Subcutaneous abdominal adipose tissue (tissue), 5 donors: ENCODE measurements at regions not wholly inside any gene's neighbourhood (a gene's known extent, or its start where the extent isn't known, plus 50 kb on each side); places are given as distances from the start of the nearest gene placed in this dataset.
"Not testable (repeated sequence)": the region's sequence is repeated elsewhere in the genome, so short reads cannot be mapped to it uniquely, and the experiment has no call there.

Source experiments
- H3K27ac ChIP-seq: one replicate; pipeline ENCODE4 v1.7.0; 2013; ENCODE audit warnings: low read depth, mild to moderate bottlenecking, inconsistent platforms, low read length, moderate library complexity
- H3K27me3 ChIP-seq, 5 donors: one replicate each; pipeline ENCODE4 v1.7.0; 2013; ENCODE audit warnings: low read length in 5 of 5, inconsistent platforms in 1 of 5; ENCODE audit not compliant: control insufficient read depth in 5 of 5, insufficient read depth in 4 of 5
- H3K36me3 ChIP-seq, 5 donors: one replicate each; pipeline ENCODE4 v1.7.0; 2013; ENCODE audit warnings: low read length in 5 of 5; ENCODE audit not compliant: control insufficient read depth in 5 of 5, insufficient read depth in 5 of 5
- H3K4me1 ChIP-seq, 5 donors: one replicate each; pipeline ENCODE4 v1.7.0; 2013; ENCODE audit warnings: low read length in 5 of 5, mild to moderate bottlenecking in 3 of 5, moderate library complexity in 1 of 5; ENCODE audit not compliant: control insufficient read depth in 5 of 5, insufficient read depth in 5 of 5
- H3K4me3 ChIP-seq, 5 donors: one replicate each; pipeline ENCODE4 v1.7.0; 2013; ENCODE audit warnings: low read length in 5 of 5, low read depth in 1 of 5
- H3K9ac ChIP-seq, 5 donors: one replicate each; pipeline ENCODE4 v1.7.0; 2013; ENCODE audit warnings: low read length in 5 of 5, mild to moderate bottlenecking in 4 of 5, moderate library complexity in 3 of 5
- H3K9me3 ChIP-seq, 5 donors: one replicate each; pipeline ENCODE4 v1.7.0; 2013; ENCODE audit warnings: low read length in 5 of 5; ENCODE audit not compliant: control insufficient read depth in 5 of 5
- donor health status: healthy.
- donor health status: healthy.
- donor health status: healthy.
- donor health status: healthy.
- donor health status: healthy.

GRCh38 chr5:38621840-38622437 lies 65.5 kb upstream of the LIFR start:
- H3K4me3 ChIP-seq: no peak overlapping the region
- no peaks in the 10 kb centered on the region for H3K27me3 ChIP-seq
- H3K9ac ChIP-seq: no peak overlapping the region
- H3K27ac ChIP-seq: no peak overlapping the region
- no peaks in the 10 kb centered on the region for H3K36me3 ChIP-seq
- no peaks in the 10 kb centered on the region for H3K4me1 ChIP-seq
- peaks cover 0 to 13% (median 6%) of the 10 kb centered on the region in 5 donors for H3K9me3 ChIP-seq

GRCh38 chr5:38622723-38623129 lies 66.3 kb upstream of the LIFR start:
- Histone ChIP-seq H3K9me3 (peaks cover 0 to 12% (median 6%) of the 10 kb centered on the region in 5 donors), H3K4me3 (no peak overlapping the region), H3K27ac (no peak overlapping the region), H3K4me1 (no peaks in the 10 kb centered on the region), H3K9ac (no peak overlapping the region), H3K36me3 (no peaks in the 10 kb centered on the region), H3K27me3 (no peaks in the 10 kb centered on the region)

GRCh38 chr5:38624541-38624940 lies 68.1 kb upstream of the LIFR start:
- H3K36me3 ChIP-seq, H3K9me3 ChIP-seq, H3K4me1 ChIP-seq, H3K4me3 ChIP-seq, H3K27me3 ChIP-seq, H3K27ac ChIP-seq, H3K9ac ChIP-seq: not testable (repeated sequence)

- H3K27me3 ChIP-seq, H3K27ac ChIP-seq, H3K4me3 ChIP-seq, H3K9ac ChIP-seq, H3K4me1 ChIP-seq, H3K36me3 ChIP-seq: not testable (repeated sequence)
- peaks cover 0 to 13% (median 0%) of the 10 kb centered on the region in 5 donors for H3K9me3 ChIP-seq
Measured at GRCh38 chr5:38631376-38631775, 74.9 kb upstream of the LIFR start.

GRCh38 chr5:38634568-38635369 lies 78.3 kb upstream of the LIFR start:
- Histone ChIP-seq H3K4me1 (no peaks in the 10 kb centered on the region), H3K27me3 (peaks cover 0 to 2% (median 0%) of the 10 kb centered on the region in 5 donors), H3K9me3 (peaks cover 0 to 13% (median 0%) of the 10 kb centered on the region in 5 donors), H3K4me3 (no peak overlapping the region), H3K36me3 (no peaks in the 10 kb centered on the region), H3K9ac (no peak overlapping the region), H3K27ac (no peak overlapping the region)

- H3K4me3 ChIP-seq: no peak overlapping the region
Measured at GRCh38 chr5:38636626-38637025, 80.2 kb upstream of the LIFR start.

GRCh38 chr5:38638656-38639055 lies 82.2 kb upstream of the LIFR start:
- no peak overlapping the region for H3K27ac ChIP-seq
- H3K9ac ChIP-seq: no peak overlapping the region
- H3K4me1 ChIP-seq: peaks cover 0 to 6% (median 0%) of the 10 kb centered on the region in 5 donors
- peaks cover 0 to 5% (median 0%) of the 10 kb centered on the region in 5 donors for H3K27me3 ChIP-seq
- no peaks in the 10 kb centered on the region for H3K9me3 ChIP-seq
- H3K36me3 ChIP-seq: no peaks in the 10 kb centered on the region
- H3K4me3 ChIP-seq: no peak overlapping the region

More at GRCh38 chr5:38636626-38637025, 80.2 kb upstream of the LIFR start:
- Histone ChIP-seq H3K4me1 (no peaks in the 10 kb centered on the region), H3K36me3 (no peaks in the 10 kb centered on the region), H3K27ac (no peak overlapping the region), H3K27me3 (peaks cover 0 to 2% (median 0%) of the 10 kb centered on the region in 5 donors), H3K9ac (no peak overlapping the region), H3K9me3 (peaks cover 0 to 13% (median 0%) of the 10 kb centered on the region in 5 donors)

- H3K4me1 ChIP-seq: peaks cover 0 to 6% (median 0%) of the 10 kb centered on the region in 5 donors
- peaks cover 0 to 3% (median 0%) of the 10 kb centered on the region in 5 donors for H3K27me3 ChIP-seq
- no peak overlapping the region for H3K4me3 ChIP-seq
- no peaks in the 10 kb centered on the region for H3K9me3 ChIP-seq
- no peak overlapping the region for H3K27ac ChIP-seq
- H3K9ac ChIP-seq: no peak overlapping the region
- no peaks in the 10 kb centered on the region for H3K36me3 ChIP-seq
Measured at GRCh38 chr5:38639377-38640358, 83.2 kb upstream of the LIFR start.

GRCh38 chr5:38641003-38641402 lies 84.6 kb upstream of the LIFR start:
- H3K4me3 ChIP-seq: no peak overlapping the region
- H3K9ac ChIP-seq: no peak overlapping the region
- no peaks in the 10 kb centered on the region for H3K36me3 ChIP-seq
- no peaks in the 10 kb centered on the region for H3K9me3 ChIP-seq
- peaks cover 0 to 11% (median 5%) of the 10 kb centered on the region in 5 donors for H3K4me1 ChIP-seq
- H3K27me3 ChIP-seq: peaks cover 0 to 4% (median 0%) of the 10 kb centered on the region in 5 donors
- no peak overlapping the region for H3K27ac ChIP-seq
